HL-60 (cell line): ENCODE measurements at regions not wholly inside any gene's neighbourhood (a gene's known extent, or its start where the extent isn't known, plus 50 kb on each side); places are given as distances from the start of the nearest gene placed in this dataset.

Experiments used
- CTCF ChIP-seq: IDR thresholded peaks from one replicate; pipeline ENCODE4 v1.5.1; 2011; ENCODE audit warnings: low read length, control low read depth, inconsistent platforms; ENCODE audit not compliant: insufficient read depth
- POLR2AphosphoS5 ChIP-seq: IDR thresholded peaks from 2 replicates; pipeline ENCODE4 v1.6.1; 2012; ENCODE audit warnings: low read depth
- REST ChIP-seq: IDR thresholded peaks from 2 replicates; pipeline ENCODE4 v1.6.1; 2012; ENCODE audit warnings: low read depth; ENCODE audit not compliant: insufficient replicate concordance

GRCh38 chr17:34000639-34001038 lies 254.4 kb upstream of the CCL2 start:
- TF ChIP-seq CTCF = no peak
- TF ChIP-seq POLR2AphosphoS5 = no peak
- TF ChIP-seq REST = no peak
